ENCODE measurements at regions not wholly inside any gene's neighbourhood (a gene's known extent, or its start where the extent isn't known, plus 50 kb on each side); places are given as distances from the start of the nearest gene placed in this dataset.

DNA sequence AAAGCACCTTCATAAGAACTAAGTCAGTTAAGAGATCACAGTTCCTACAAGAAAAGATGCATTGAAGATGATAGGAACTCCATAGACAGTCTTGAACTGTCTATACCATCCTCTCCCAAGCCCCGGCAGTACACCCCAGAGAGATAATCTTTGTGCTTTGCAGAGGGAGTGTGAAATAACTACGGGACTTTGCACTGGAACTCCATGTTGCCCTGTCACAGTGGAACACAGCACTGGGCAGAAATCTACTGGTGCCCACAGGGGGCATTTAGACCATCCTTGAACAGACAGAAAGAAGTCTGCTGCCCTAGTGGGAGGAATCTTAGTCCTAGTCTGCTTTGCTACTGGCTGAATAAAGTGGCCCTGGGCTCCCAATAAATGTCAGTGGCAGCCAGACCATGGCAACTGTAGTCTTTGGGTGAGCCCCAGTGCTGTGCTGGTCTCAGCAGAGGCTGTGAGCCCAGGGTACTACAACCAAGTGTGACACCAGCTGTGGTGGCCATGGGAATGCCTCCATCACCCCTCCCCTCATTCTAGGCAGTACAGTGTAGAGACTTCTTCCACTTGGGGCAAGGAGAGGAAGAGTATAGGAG, 107.7 kb upstream of the TMEM168 start:
- TF ChIP-seq, protein P1, sequence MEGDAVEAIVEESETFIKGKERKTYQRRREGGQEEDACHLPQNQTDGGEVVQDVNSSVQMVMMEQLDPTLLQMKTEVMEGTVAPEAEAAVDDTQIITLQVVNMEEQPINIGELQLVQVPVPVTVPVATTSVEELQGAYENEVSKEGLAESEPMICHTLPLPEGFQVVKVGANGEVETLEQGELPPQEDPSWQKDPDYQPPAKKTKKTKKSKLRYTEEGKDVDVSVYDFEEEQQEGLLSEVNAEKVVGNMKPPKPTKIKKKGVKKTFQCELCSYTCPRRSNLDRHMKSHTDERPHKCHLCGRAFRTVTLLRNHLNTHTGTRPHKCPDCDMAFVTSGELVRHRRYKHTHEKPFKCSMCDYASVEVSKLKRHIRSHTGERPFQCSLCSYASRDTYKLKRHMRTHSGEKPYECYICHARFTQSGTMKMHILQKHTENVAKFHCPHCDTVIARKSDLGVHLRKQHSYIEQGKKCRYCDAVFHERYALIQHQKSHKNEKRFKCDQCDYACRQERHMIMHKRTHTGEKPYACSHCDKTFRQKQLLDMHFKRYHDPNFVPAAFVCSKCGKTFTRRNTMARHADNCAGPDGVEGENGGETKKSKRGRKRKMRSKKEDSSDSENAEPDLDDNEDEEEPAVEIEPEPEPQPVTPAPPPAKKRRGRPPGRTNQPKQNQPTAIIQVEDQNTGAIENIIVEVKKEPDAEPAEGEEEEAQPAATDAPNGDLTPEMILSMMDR (IDR thresholded peaks at IDR 0.05; ENCODE audit: low read depth, low read length): no peak
- H3K4me3 ChIP-seq (ENCODE audit: low read depth, low read length): no peak overlapping the region

DNA sequence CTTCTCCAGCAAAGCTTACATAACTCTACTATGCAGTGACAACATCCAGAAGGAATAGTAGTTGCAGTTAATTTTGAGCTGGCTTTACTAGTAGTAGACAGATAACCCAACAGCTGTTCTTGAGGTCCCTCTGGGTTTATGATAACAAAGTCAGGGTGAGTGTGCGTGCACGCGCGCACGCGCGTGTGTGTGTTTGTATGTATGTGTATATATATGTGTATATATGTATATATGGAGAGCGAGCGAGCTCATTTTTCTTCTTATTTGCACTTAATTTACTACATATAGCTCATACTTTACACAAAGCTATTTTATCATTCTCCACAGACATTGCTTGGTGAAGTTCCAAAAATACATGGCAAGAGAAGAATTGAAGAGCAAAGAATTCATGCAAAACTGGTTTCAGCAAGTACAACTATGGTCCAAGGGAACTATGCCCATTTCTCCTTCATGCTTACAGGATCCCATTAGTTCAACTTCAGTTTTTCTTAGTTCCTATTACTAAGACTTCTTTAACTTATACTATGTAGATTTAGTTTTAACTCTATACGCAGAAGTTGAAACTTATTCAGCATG, 105.9 kb upstream of the TMEM168 start:
- H3K4me3 ChIP-seq (ENCODE audit: low read depth, low read length): no peak overlapping the region
- TF ChIP-seq, protein P1 (IDR thresholded peaks at IDR 0.05; ENCODE audit: low read depth, low read length): no peak

DNA sequence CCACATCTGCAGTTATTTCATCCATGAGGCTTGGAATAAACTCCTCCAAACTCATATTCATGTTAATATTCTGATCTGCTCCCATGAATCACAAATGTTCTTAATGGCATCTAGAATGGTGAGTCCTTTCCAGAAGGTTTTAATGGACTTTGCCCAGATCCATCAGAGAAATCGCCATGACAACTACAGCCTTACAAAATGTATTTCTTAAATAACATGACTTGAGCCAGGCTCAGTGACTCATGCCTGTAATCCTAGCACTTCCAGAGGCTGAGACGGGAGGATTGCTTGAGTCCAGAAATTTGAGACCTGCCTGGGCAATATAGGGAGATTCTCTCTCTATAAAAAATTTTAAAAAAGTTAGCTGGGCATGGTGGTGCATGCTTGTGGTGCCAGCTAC, 102.1 kb upstream of the TMEM168 start:
- TF ChIP-seq, protein P1 (IDR thresholded peaks at IDR 0.05; ENCODE audit: low read depth, low read length): no peak
- no peak overlapping the region for H3K4me3 ChIP-seq (ENCODE audit: low read depth, low read length)

DNA sequence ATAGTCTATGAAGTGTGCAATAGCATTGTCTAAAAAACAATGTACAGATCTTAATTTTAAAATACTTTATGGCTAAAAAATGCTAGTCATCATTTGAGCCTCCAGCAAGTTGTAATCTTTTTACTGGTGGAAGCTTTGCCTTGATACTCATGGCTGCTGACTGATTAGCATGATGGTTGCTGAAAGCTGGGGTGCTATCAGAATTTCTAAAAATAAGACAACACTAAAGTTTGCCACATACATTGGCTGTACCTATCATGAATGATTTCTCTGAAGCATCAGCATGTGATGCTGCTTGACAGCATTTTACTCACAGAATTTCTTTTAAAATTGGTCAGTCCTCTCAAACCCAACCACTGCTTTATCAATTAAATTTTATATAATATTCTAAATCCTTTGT, 101.5 kb upstream of the TMEM168 start:
- TF ChIP-seq, protein P1 (IDR thresholded peaks at IDR 0.05; ENCODE audit: low read depth, low read length): no peak
- no peak overlapping the region for H3K4me3 ChIP-seq (ENCODE audit: low read depth, low read length)

DNA sequence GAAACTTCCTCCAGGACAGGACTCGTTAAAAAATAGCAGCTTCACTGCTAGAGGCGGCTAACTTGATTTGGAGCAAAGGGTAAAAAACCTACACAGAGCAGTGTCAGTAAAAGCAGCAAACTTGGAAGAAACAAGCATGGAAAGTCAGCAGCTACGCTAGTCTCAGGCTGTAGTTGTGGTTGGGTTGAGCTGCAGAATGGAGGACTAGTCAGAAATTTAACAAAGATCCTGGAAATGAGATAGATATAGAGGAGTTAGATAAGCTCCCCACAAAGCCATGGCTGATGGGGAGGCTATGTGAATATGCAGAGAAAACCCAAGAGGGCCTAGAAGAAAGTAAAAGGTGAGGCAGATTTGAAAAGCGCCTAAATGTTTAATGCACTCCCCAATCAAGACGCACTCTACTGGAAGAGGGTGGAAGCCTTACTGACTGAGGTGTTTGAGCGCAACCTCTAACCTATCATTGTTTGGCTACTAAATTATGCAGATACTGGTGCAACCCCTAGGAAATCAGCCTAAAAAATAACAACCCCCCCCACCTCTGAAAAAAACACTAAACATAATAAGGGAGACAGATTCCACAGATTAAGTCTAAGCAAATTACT, 99.7 kb upstream of the TMEM168 start:
- TF ChIP-seq, protein P1 (IDR thresholded peaks at IDR 0.05; ENCODE audit: low read depth, low read length): no peak
- H3K4me3 ChIP-seq (ENCODE audit: low read depth, low read length): no peak overlapping the region

DNA sequence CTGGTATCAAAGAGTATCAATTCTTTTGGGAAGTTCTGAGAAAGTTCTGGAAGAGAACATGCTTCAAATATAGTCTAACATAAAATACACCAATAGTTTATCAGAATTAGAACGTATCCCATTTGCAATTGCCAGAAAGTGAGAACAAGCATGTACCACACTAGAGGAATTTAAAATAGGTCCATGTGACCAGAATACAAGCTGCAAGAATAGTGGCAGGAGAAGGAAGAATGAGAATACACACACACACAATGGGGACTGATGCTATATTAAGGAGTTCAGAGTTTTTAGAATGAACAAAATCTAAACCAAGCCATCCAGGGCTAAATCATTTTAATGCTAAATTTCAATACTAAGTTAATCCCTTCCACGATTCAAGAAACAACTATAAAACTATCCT, 99.1 kb upstream of the TMEM168 start:
- no peak overlapping the region for H3K4me3 ChIP-seq (ENCODE audit: low read depth, low read length)
- TF ChIP-seq, protein P1 (IDR thresholded peaks at IDR 0.05; ENCODE audit: low read depth, low read length): no peak

DNA sequence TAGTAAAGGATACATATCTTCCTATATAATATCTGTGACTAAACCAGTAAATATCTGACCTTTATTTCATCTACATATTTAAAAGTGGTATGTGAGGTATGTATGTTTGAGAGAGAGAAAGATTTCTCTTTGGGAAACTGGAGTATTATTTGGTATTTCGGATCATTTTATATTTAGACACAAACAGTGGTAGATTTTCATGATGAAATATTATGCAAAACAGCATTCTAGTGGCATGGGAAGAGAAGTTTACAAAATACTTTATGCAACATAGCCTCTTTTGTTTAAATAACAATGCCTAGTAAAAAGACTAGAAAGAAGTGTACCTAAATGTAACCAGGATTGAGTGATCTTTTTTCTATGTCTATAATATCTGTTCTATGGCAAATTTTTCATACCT, 98.6 kb upstream of the TMEM168 start:
- TF ChIP-seq, protein P1 (IDR thresholded peaks at IDR 0.05; ENCODE audit: low read depth, low read length): no peak
- H3K4me3 ChIP-seq (ENCODE audit: low read depth, low read length): no peak overlapping the region

All from WI38 (cell line).